ENCODE measurements at regions not wholly inside any gene's neighbourhood (a gene's known extent, or its start where the extent isn't known, plus 50 kb on each side); places are given as distances from the start of the nearest gene placed in this dataset.

DNA sequence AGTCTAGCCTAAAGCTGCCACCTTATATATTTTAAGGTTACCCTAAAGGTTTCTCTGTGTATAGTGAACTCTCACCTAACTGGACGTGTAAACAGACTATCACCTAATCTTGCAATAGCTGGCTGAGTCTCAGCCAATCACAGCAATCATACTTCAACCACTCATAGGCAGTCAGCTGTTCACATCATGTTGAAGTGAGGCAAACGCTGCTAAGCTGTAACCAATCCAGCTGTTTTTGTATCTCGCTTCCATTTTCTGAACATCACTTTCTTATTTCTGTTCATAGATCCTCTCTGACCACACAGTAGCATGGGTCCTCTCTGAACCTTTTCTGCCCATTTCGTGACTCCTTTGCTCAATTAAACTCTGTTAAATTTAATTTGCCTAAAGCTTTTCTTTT, 468.2 kb upstream of the POU3F3 start:
- Histone ChIP-seq H3K4me3 (ENCODE audit: low read length in 2 of 2) (no peak overlapping the region), H3K4me1 (ENCODE audit: control insufficient read depth in 2 of 2, insufficient read depth in 2 of 2, low read length in 2 of 2) (no peaks in the 10 kb centered on the region), H3K27me3 (ENCODE audit: control insufficient read depth in 2 of 2, insufficient read depth in 1 of 2, low read length in 1 of 2) (no peaks in the 10 kb centered on the region), H3K9me3 (ENCODE audit: control insufficient read depth in 2 of 2, insufficient read depth in 1 of 2, low read length in 1 of 2) (no peaks in the 10 kb centered on the region), H3K27ac (ENCODE audit: low read depth in 1 of 2, low read length in 1 of 2) (no peak overlapping the region), H3K36me3 (ENCODE audit: control insufficient read depth in 2 of 2, insufficient read depth in 2 of 2, low read length in 1 of 2) (no peaks in the 10 kb centered on the region)
- no peak for DNase-seq (ENCODE audit: low read depth in 6 of 9, low spot score in 9 of 9)
- WGBS, result 84% methylated on average over 4 of the region's 4 CpGs

DNA sequence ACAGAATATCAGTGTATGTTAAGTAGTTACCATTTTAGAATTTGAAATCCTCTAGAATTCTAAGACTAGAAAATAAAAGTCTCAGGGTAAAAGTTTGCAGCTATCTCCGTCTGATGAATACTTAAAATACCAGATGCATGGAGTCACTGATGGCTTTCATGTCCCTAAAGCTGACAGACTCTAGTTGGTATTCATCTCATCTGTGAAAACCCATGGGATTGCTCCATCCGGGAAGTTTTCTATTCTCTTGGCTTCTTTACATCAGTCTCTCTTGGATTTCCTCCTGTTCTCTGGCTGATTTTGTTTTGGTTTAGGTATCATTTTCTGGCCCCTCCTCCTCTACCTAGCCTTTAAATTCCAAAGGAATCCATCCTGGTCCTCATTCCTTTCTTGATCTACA, 465.6 kb upstream of the POU3F3 start:
- H3K36me3 ChIP-seq (ENCODE audit: control insufficient read depth in 2 of 2, insufficient read depth in 2 of 2, low read length in 1 of 2), result no peaks in the 10 kb centered on the region
- no peaks in the 10 kb centered on the region for H3K4me1 ChIP-seq (ENCODE audit: control insufficient read depth in 2 of 2, insufficient read depth in 2 of 2, low read length in 2 of 2)
- no peaks in the 10 kb centered on the region for H3K27me3 ChIP-seq (ENCODE audit: control insufficient read depth in 2 of 2, insufficient read depth in 1 of 2, low read length in 1 of 2)
- H3K9me3 ChIP-seq (ENCODE audit: control insufficient read depth in 2 of 2, insufficient read depth in 1 of 2, low read length in 1 of 2), result no peaks in the 10 kb centered on the region
- DNase-seq (ENCODE audit: low read depth in 6 of 9, low spot score in 9 of 9), result no peak
- WGBS, result 86% methylated on average over 2 of the region's 2 CpGs
- no peak overlapping the region for H3K27ac ChIP-seq (ENCODE audit: low read depth in 1 of 2, low read length in 1 of 2)
- H3K4me3 ChIP-seq (ENCODE audit: low read length in 2 of 2), result no peak overlapping the region

DNA sequence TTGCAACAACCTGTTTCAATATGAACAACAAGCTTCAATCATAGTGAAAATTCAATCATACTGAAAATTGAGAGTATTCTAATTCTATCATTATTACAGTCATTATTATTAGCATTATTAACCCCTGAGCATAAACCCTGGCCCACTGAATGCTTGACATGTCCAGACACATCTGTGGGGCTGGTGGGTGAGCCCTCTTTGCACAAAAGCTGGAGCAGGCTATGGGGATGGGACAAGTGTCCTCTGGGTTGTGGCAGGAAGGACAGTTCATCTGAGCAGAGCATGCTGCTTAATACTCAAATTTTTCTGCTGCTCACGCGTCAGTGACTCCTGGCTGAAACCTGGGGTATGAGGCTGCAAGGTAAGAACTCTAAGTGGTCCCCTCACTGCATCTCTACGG, 451.1 kb upstream of the POU3F3 start:
- H3K4me1 ChIP-seq (ENCODE audit: control insufficient read depth in 2 of 2, insufficient read depth in 2 of 2, low read length in 2 of 2), result no peaks in the 10 kb centered on the region
- WGBS, result 93% methylated on average over 3 of the region's 3 CpGs
- H3K36me3 ChIP-seq (ENCODE audit: control insufficient read depth in 2 of 2, insufficient read depth in 2 of 2, low read length in 1 of 2), result no peaks in the 10 kb centered on the region
- H3K9me3 ChIP-seq (ENCODE audit: control insufficient read depth in 2 of 2, insufficient read depth in 1 of 2, low read length in 1 of 2), result no peaks in the 10 kb centered on the region
- H3K27ac ChIP-seq (ENCODE audit: low read depth in 1 of 2, low read length in 1 of 2), result no peak overlapping the region
- H3K4me3 ChIP-seq (ENCODE audit: low read length in 2 of 2), result no peak overlapping the region
- H3K27me3 ChIP-seq (ENCODE audit: control insufficient read depth in 2 of 2, insufficient read depth in 1 of 2, low read length in 1 of 2), result no peaks in the 10 kb centered on the region
- DNase-seq (ENCODE audit: low read depth in 6 of 9, low spot score in 9 of 9), result no peak

DNA sequence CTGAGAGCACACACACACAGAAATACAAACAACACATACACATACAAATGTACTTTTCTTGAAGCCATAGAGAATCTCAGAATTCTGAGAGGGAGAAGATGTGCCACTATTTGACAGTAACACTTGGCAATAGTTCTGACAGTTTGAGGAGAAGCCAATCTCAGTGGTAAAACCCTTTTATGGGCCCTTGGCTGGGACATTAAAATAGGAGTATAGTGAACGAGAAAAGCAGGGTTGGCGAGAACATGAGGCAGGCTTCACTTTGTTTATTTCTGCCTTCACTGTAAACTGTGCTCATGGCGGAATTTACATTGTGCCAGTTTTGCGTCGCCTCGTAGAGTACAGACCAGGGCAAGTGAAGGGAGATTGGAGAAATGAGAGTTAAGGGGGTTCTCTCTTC, 449.4 kb upstream of the POU3F3 start:
- H3K4me1 ChIP-seq (ENCODE audit: control insufficient read depth in 2 of 2, insufficient read depth in 2 of 2, low read length in 2 of 2), result no peaks in the 10 kb centered on the region
- DNase-seq (ENCODE audit: low read depth in 6 of 9, low spot score in 9 of 9), result no peak
- H3K27ac ChIP-seq (ENCODE audit: low read depth in 1 of 2, low read length in 1 of 2), result no peak overlapping the region
- H3K9me3 ChIP-seq (ENCODE audit: control insufficient read depth in 2 of 2, insufficient read depth in 1 of 2, low read length in 1 of 2), result no peaks in the 10 kb centered on the region
- 96% methylated on average over 6 of the region's 6 CpGs for WGBS
- no peaks in the 10 kb centered on the region for H3K36me3 ChIP-seq (ENCODE audit: control insufficient read depth in 2 of 2, insufficient read depth in 2 of 2, low read length in 1 of 2)
- H3K27me3 ChIP-seq (ENCODE audit: control insufficient read depth in 2 of 2, insufficient read depth in 1 of 2, low read length in 1 of 2), result no peaks in the 10 kb centered on the region
- no peak overlapping the region for H3K4me3 ChIP-seq (ENCODE audit: low read length in 2 of 2)

DNA sequence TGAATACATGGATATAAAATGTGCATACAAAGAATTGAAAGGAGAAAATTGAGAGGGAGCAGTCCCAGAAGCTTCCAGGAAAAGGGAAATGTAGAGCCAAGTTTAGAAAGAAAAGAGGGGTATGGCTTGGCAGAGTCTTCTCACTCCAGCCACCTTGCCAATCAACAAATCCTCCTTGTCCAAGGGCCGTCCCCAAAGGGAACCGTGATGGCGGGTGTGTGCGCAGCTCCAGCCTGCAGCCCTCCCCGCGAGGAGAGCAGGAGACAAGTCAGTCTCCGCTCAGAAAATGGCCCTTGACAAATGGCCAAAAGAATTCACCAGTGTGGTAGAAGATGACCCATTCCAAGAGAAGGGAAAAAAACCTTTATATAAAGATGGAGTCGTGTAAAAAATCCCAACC, 448.3 kb upstream of the POU3F3 start:
- DNase-seq (ENCODE audit: low read depth in 6 of 9, low spot score in 9 of 9), result no peak
- Histone ChIP-seq H3K9me3 (ENCODE audit: control insufficient read depth in 2 of 2, insufficient read depth in 1 of 2, low read length in 1 of 2) (no peaks in the 10 kb centered on the region), H3K4me1 (ENCODE audit: control insufficient read depth in 2 of 2, insufficient read depth in 2 of 2, low read length in 2 of 2) (no peaks in the 10 kb centered on the region), H3K36me3 (ENCODE audit: control insufficient read depth in 2 of 2, insufficient read depth in 2 of 2, low read length in 1 of 2) (no peaks in the 10 kb centered on the region), H3K4me3 (ENCODE audit: low read length in 2 of 2) (no peak overlapping the region), H3K27me3 (ENCODE audit: control insufficient read depth in 2 of 2, insufficient read depth in 1 of 2, low read length in 1 of 2) (no peaks in the 10 kb centered on the region), H3K27ac (ENCODE audit: low read depth in 1 of 2, low read length in 1 of 2) (no peak overlapping the region)
- WGBS, result 94% methylated on average over 8 of the region's 8 CpGs

DNA sequence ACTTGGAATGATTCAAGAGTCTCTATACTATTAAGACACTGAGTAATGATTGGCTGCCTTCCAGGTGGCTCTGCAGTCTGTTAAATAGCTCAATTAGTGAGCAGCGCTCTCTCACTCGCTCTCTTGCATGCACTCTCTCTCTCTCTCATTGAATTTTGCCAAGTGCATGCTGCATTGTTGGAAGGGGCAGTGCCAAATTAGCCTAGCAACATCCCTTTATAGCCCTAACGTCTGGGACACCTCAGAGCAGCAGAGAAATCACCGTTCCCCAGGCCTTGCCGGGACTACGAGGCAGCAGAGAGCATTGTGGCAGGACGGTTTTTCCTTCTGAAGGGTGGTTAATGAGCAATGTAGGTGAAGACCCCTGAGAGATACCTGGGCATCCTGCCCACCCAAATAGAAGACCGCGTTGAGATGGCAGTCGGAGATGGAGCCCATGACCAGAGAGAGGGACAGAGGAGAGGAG, 447.6 kb upstream of the POU3F3 start:
- Histone ChIP-seq H3K4me1 (ENCODE audit: control insufficient read depth in 2 of 2, insufficient read depth in 2 of 2, low read length in 2 of 2) (no peaks in the 10 kb centered on the region), H3K9me3 (ENCODE audit: control insufficient read depth in 2 of 2, insufficient read depth in 1 of 2, low read length in 1 of 2) (no peaks in the 10 kb centered on the region), H3K36me3 (ENCODE audit: control insufficient read depth in 2 of 2, insufficient read depth in 2 of 2, low read length in 1 of 2) (no peaks in the 10 kb centered on the region), H3K27me3 (ENCODE audit: control insufficient read depth in 2 of 2, insufficient read depth in 1 of 2, low read length in 1 of 2) (no peaks in the 10 kb centered on the region), H3K4me3 (ENCODE audit: low read length in 2 of 2) (no peak overlapping the region), H3K27ac (ENCODE audit: low read depth in 1 of 2, low read length in 1 of 2) (no peak overlapping the region)
- WGBS, result 89% methylated on average over 10 of the region's 10 CpGs
- no peak for DNase-seq (ENCODE audit: low read depth in 6 of 9, low spot score in 9 of 9)

DNA sequence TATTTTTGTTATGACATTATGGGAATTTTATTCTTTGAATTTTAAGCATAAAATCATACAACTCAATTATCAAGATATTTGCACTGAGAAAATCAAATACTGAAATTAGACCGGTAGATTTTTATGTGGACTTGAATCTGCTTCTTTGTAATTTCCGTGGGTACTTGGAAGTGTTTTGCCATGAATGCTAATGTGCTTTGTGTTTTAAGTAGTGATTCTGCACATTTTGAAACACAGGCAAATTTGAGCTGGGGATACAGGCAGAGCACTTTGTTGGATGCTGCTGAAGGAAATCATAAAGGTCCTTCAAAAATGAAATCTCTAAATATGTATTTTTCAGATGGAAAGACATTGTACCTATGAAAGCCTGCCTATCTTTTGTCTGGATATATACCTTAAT, 446.3 kb upstream of the POU3F3 start:
- no peak overlapping the region for H3K4me3 ChIP-seq (ENCODE audit: low read length in 2 of 2)
- no peaks in the 10 kb centered on the region for H3K36me3 ChIP-seq (ENCODE audit: control insufficient read depth in 2 of 2, insufficient read depth in 2 of 2, low read length in 1 of 2)
- WGBS, result 95% methylated on average over 2 of the region's 2 CpGs
- H3K27ac ChIP-seq (ENCODE audit: low read depth in 1 of 2, low read length in 1 of 2), result no peak overlapping the region
- H3K4me1 ChIP-seq (ENCODE audit: control insufficient read depth in 2 of 2, insufficient read depth in 2 of 2, low read length in 2 of 2), result no peaks in the 10 kb centered on the region
- no peaks in the 10 kb centered on the region for H3K27me3 ChIP-seq (ENCODE audit: control insufficient read depth in 2 of 2, insufficient read depth in 1 of 2, low read length in 1 of 2)
- no peak for DNase-seq (ENCODE audit: low read depth in 6 of 9, low spot score in 9 of 9)
- H3K9me3 ChIP-seq (ENCODE audit: control insufficient read depth in 2 of 2, insufficient read depth in 1 of 2, low read length in 1 of 2), result no peaks in the 10 kb centered on the region

DNA sequence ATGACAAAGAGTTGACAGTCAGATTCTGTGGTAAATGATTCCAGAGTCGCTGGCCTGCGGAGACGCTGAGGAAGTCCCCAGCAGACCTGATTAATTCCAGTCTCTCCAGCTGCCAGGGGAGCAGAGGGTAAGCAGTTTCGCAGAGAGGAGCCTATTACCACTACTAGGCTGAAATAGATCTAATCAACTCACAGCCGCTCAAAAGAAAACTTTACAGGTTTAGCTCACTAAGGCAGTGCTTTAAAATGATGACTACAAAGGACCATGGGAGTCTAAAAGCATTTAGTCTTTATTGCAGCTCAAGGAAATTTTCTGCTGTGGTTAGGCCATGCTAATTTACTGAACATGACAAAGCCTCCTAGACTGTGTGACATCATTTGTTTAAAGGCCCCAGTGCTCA, 445.6 kb upstream of the POU3F3 start:
- no peak overlapping the region for H3K4me3 ChIP-seq (ENCODE audit: low read length in 2 of 2)
- DNase-seq (ENCODE audit: low read depth in 6 of 9, low spot score in 9 of 9), result no peak
- H3K9me3 ChIP-seq (ENCODE audit: control insufficient read depth in 2 of 2, insufficient read depth in 1 of 2, low read length in 1 of 2), result no peaks in the 10 kb centered on the region
- no peaks in the 10 kb centered on the region for H3K4me1 ChIP-seq (ENCODE audit: control insufficient read depth in 2 of 2, insufficient read depth in 2 of 2, low read length in 2 of 2)
- no peak overlapping the region for H3K27ac ChIP-seq (ENCODE audit: low read depth in 1 of 2, low read length in 1 of 2)
- no peaks in the 10 kb centered on the region for H3K36me3 ChIP-seq (ENCODE audit: control insufficient read depth in 2 of 2, insufficient read depth in 2 of 2, low read length in 1 of 2)
- no peaks in the 10 kb centered on the region for H3K27me3 ChIP-seq (ENCODE audit: control insufficient read depth in 2 of 2, insufficient read depth in 1 of 2, low read length in 1 of 2)
- 77% methylated on average over 5 of the region's 5 CpGs for WGBS

DNA sequence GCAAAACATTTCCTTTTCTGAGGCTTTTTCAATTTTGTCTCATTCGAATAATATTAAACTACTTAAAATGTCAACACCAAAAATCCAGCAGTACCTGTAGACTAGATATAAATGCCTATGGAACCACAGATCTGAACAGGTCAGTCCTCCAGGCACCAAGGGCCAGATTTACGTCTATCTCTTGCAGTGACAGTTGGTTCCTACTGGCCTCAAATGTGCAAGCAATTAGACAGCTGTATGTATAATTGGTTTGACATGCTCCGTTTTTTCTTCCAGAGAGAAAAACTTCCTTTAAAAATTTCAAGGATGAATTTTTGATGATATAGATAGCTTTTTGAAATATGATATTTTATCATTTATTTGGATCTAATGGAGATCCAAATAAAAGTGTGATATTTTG, 443.8 kb upstream of the POU3F3 start:
- no peak overlapping the region for H3K27ac ChIP-seq (ENCODE audit: low read depth in 1 of 2, low read length in 1 of 2)
- no peaks in the 10 kb centered on the region for H3K4me1 ChIP-seq (ENCODE audit: control insufficient read depth in 2 of 2, insufficient read depth in 2 of 2, low read length in 2 of 2)
- WGBS, result 94% methylated on average over 3 of the region's 3 CpGs
- H3K9me3 ChIP-seq (ENCODE audit: control insufficient read depth in 2 of 2, insufficient read depth in 1 of 2, low read length in 1 of 2), result no peaks in the 10 kb centered on the region
- H3K36me3 ChIP-seq (ENCODE audit: control insufficient read depth in 2 of 2, insufficient read depth in 2 of 2, low read length in 1 of 2), result no peaks in the 10 kb centered on the region
- no peak for DNase-seq (ENCODE audit: low read depth in 6 of 9, low spot score in 9 of 9)
- no peak overlapping the region for H3K4me3 ChIP-seq (ENCODE audit: low read length in 2 of 2)
- H3K27me3 ChIP-seq (ENCODE audit: control insufficient read depth in 2 of 2, insufficient read depth in 1 of 2, low read length in 1 of 2), result no peaks in the 10 kb centered on the region

DNA sequence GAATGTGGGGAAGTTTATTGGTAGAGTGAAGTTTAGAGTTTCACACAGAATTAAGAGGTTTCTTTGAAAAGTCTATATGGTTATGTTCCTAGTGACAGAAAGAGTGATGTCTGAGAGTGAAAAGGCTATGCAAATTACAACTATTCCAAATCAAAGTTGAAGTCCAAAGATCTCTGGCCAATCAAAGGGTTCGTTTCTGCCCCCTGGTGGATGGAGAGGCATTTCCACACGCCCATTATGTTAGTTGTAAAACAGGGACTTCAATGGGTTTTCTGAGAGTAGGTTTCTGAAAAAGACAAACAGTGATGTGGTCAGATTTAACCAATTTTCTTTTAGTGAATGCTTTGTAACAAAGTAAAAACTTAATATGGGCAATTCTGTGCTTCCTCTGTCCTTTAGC, 441.5 kb upstream of the POU3F3 start:
- Histone ChIP-seq H3K27me3 (ENCODE audit: control insufficient read depth in 2 of 2, insufficient read depth in 1 of 2, low read length in 1 of 2) (peaks cover 0 to 2% of the 10 kb centered on the region in 2 donors), H3K36me3 (ENCODE audit: control insufficient read depth in 2 of 2, insufficient read depth in 2 of 2, low read length in 1 of 2) (no peaks in the 10 kb centered on the region), H3K4me1 (ENCODE audit: control insufficient read depth in 2 of 2, insufficient read depth in 2 of 2, low read length in 2 of 2) (no peaks in the 10 kb centered on the region), H3K27ac (ENCODE audit: low read depth in 1 of 2, low read length in 1 of 2) (no peak overlapping the region), H3K4me3 (ENCODE audit: low read length in 2 of 2) (no peak overlapping the region), H3K9me3 (ENCODE audit: control insufficient read depth in 2 of 2, insufficient read depth in 1 of 2, low read length in 1 of 2) (no peaks in the 10 kb centered on the region)
- 22% methylated on average over 2 of the region's 2 CpGs for WGBS
- DNase-seq (ENCODE audit: low read depth in 6 of 9, low spot score in 9 of 9), result peak in 3 of 9 donors; percentile 4 to 27 (median 8)
